Left lung (tissue), 4 donors: ENCODE measurements at regions not wholly inside any gene's neighbourhood (a gene's known extent, or its start where the extent isn't known, plus 50 kb on each side); places are given as distances from the start of the nearest gene placed in this dataset.

ENCODE experiments used
- ATAC-seq: fragments of 200-7000 bp; cut with Tn5 transposase; one replicate; pipeline ENCODE4 v1.9.1; 2020; ENCODE audit warnings: moderate library complexity
- DNase-seq, 4 donors: peaks; one replicate each; pipeline ENCODE4 v3.0.0-alpha.2; 2013 to 2020
- H3K27ac ChIP-seq, 2 donors: fragments of 200-600 bp; sonication (generic) in 1 of 2; one replicate each; pipeline versions ENCODE4 v1.5.0 to v1.8.0; 2020 to 2021
- H3K27me3 ChIP-seq, 2 donors: fragments of 200-600 bp; sonication (generic) in 1 of 2; one replicate each; pipeline versions ENCODE4 v1.5.0 to v1.8.0; 2020 to 2021
- H3K36me3 ChIP-seq, 2 donors: fragments of 200-600 bp; sonication (generic) in 1 of 2; one replicate each; pipeline versions ENCODE4 v1.5.0 to v1.8.0; 2020 to 2021
- H3K4me1 ChIP-seq, 2 donors: fragments of 200-600 bp; one replicate each; pipeline ENCODE4 v1.8.0; 2021
- H3K4me3 ChIP-seq, 2 donors: fragments of 200-600 bp; sonication (generic) in 1 of 2; one replicate each; pipeline versions ENCODE4 v1.5.0 to v1.8.0; 2020 to 2021; ENCODE audit warnings: mild to moderate bottlenecking in 1 of 2
- H3K9me3 ChIP-seq, 2 donors: fragments of 200-600 bp; sonication (generic) in 1 of 2; one replicate each; pipeline versions ENCODE4 v1.5.0 to v1.8.0; 2020 to 2021
- CTCF ChIP-seq, 2 donors: fragments of 200-600 bp; sonication (generic) in 1 of 2; IDR thresholded peaks; one replicate each; pipeline versions ENCODE4 v1.5.0 to v1.8.0; 2021; ENCODE audit warnings: antibody characterized with exemption in 2 of 2
- intact Hi-C, 2 donors: fragments of 100-400 bp; cut with DNase I; formaldehyde crosslinking; loops; one replicate each; pipeline versions ENCODE4 v1.11.2 to v1.14.2; 2022
- donor health status: DM: no; HTN: yes; CAD: no.
- donor health status: DM: no; HTN: no; CAD: no.

- no peak for ATAC-seq
- Histone ChIP-seq H3K27me3 (no peaks in the 10 kb centered on the region), H3K9me3 (no peaks in the 10 kb centered on the region), H3K4me3 (no peak overlapping the region), H3K36me3 (no peaks in the 10 kb centered on the region), H3K4me1 (no peaks in the 10 kb centered on the region), H3K27ac (no peak overlapping the region)
- no peak for TF ChIP-seq CTCF (IDR thresholded peaks at IDR 0.05)
- intact Hi-C loops = no loop called here
- no peak for DNase-seq
These were observed 55.1 kb upstream of the STXBP5 start for GRCh38 chr6:147149092-147149491.

- Histone ChIP-seq H3K36me3 (no peaks in the 10 kb centered on the region), H3K4me3 (no peak overlapping the region), H3K27ac (no peak overlapping the region), H3K4me1 (no peaks in the 10 kb centered on the region), H3K9me3 (no peaks in the 10 kb centered on the region), H3K27me3 (no peaks in the 10 kb centered on the region)
- intact Hi-C loops = no loop called here
- no peak for TF ChIP-seq CTCF (IDR thresholded peaks at IDR 0.05)
- DNase-seq (no peak), ATAC-seq (no peak)
These were observed 54.4 kb upstream of the STXBP5 start for GRCh38 chr6:147149826-147150225.

- H3K27me3 ChIP-seq = no peaks in the 10 kb centered on the region
- ATAC-seq = no peak
- TF ChIP-seq CTCF (IDR thresholded peaks at IDR 0.05) = no peak
- intact Hi-C loops = no loop called here
- DNase-seq = no peak
- no peaks in the 10 kb centered on the region for H3K4me1 ChIP-seq
- no peak overlapping the region for H3K27ac ChIP-seq
- H3K4me3 ChIP-seq = no peak overlapping the region
- H3K9me3 ChIP-seq = no peaks in the 10 kb centered on the region
- no peaks in the 10 kb centered on the region for H3K36me3 ChIP-seq
These were observed 53.9 kb upstream of the STXBP5 start for GRCh38 chr6:147150293-147150692.
